Lower leg skin (tissue), 3 donors: ENCODE measurements at regions not wholly inside any gene's neighbourhood (a gene's known extent, or its start where the extent isn't known, plus 50 kb on each side); places are given as distances from the start of the nearest gene placed in this dataset.

Source experiments
- POLR2A ChIP-seq, 2 donors: fragments of 450-650 bp; IDR thresholded peaks; one replicate each; pipeline ENCODE4 v1.6.1; 2016 to 2017; ENCODE audit warnings: antibody characterized with exemption in 2 of 2, mild to moderate bottlenecking in 1 of 2, moderate library complexity in 1 of 2
- TF ChIP-seq, protein P1 (sequence below), 3 donors: fragments of 450-650 bp; IDR thresholded peaks; one replicate each; pipeline ENCODE4 v1.5.1; 2016; ENCODE audit warnings: antibody characterized with exemption in 3 of 3, mild to moderate bottlenecking in 3 of 3, moderate library complexity in 2 of 3

DNA sequence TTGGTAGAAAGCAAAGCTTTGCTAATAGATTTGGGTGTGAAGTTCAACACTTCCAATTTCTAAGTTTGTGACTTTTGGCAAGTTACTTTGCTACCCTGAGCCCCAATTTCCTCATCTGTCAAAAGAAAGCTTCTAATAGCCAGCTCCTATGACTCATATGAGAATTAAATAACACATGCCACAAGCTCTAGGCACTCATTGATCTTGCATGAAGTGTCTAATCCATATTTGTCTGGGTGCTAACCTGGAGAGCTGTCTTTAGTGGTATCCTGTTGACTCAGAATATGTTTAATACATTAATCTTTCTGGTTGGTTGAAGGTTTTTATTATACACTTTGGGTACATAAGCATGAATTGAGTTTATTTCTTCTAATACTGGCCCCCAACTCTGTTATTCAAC is 188.8 kb downstream of the POSTN start:
- no peak for TF ChIP-seq POLR2A (IDR thresholded peaks at IDR 0.05)
- TF ChIP-seq, protein P1, sequence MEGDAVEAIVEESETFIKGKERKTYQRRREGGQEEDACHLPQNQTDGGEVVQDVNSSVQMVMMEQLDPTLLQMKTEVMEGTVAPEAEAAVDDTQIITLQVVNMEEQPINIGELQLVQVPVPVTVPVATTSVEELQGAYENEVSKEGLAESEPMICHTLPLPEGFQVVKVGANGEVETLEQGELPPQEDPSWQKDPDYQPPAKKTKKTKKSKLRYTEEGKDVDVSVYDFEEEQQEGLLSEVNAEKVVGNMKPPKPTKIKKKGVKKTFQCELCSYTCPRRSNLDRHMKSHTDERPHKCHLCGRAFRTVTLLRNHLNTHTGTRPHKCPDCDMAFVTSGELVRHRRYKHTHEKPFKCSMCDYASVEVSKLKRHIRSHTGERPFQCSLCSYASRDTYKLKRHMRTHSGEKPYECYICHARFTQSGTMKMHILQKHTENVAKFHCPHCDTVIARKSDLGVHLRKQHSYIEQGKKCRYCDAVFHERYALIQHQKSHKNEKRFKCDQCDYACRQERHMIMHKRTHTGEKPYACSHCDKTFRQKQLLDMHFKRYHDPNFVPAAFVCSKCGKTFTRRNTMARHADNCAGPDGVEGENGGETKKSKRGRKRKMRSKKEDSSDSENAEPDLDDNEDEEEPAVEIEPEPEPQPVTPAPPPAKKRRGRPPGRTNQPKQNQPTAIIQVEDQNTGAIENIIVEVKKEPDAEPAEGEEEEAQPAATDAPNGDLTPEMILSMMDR (IDR thresholded peaks at IDR 0.05): no peak
